ENCODE measurements at regions not wholly inside any gene's neighbourhood (a gene's known extent, or its start where the extent isn't known, plus 50 kb on each side); places are given as distances from the start of the nearest gene placed in this dataset.

DNA sequence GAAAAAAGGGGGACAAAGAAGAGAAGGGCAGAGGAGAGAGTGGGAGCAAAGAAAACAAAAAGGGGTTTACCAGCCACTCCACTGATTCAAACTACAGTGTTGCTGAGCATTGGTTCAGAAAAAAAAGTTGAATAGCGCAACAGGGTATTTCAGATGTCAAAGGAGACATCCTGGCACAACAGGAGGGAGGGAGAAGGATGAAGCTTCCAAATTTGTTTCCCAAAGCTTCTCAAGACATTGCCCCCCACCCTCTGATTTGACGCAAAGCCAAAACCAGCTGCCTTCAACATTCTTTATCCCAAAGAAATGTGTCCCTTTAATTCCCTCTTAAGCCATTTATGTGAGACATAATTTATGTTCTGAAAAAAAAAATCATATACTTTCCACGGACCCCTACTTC, 105.5 kb upstream of the TNC start:
- Histone ChIP-seq H3K4me1 (no peaks in the 10 kb centered on the region), H3K27me3 (no peaks in the 10 kb centered on the region), H3K36me3 (no peaks in the 10 kb centered on the region), H3K9me3 (no peaks in the 10 kb centered on the region), H3K4me3 (ENCODE audit: low read depth, low read length) (no peak overlapping the region)
- TF ChIP-seq, protein P1, sequence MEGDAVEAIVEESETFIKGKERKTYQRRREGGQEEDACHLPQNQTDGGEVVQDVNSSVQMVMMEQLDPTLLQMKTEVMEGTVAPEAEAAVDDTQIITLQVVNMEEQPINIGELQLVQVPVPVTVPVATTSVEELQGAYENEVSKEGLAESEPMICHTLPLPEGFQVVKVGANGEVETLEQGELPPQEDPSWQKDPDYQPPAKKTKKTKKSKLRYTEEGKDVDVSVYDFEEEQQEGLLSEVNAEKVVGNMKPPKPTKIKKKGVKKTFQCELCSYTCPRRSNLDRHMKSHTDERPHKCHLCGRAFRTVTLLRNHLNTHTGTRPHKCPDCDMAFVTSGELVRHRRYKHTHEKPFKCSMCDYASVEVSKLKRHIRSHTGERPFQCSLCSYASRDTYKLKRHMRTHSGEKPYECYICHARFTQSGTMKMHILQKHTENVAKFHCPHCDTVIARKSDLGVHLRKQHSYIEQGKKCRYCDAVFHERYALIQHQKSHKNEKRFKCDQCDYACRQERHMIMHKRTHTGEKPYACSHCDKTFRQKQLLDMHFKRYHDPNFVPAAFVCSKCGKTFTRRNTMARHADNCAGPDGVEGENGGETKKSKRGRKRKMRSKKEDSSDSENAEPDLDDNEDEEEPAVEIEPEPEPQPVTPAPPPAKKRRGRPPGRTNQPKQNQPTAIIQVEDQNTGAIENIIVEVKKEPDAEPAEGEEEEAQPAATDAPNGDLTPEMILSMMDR (IDR thresholded peaks at IDR 0.05; ENCODE audit: low read depth, low read length), result no peak
- no peak for DNase-seq

DNA sequence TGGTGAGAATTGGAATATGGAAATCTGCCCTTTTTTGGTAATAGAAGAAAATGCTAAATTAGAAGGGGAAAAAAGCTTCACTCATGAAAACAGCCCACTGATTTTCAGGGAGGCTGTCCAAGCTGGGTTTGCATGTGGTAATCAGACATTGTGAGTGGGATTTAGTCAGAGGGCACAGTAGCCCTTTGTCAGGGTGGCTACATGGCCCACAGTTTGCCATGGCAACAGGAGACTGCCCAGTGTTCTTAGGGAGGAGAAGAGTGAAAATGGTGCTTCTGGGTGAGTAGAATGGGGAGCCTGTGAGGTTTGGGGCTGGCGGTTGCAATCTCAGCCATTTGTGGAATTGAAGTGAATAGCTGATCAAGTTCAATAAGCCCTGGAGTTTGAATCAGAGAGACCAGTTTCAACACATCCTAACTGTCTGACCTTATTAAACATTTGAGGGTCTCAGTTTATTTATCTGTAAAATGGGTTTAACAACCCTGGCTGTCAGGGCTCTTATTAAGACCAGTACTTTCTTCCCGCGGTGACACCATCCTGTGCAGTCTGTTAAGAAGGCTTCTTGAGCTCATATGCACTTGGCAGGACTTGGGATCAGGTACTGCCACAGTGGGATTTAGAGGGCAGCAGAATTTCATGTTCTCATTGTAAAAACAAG, 107.6 kb upstream of the TNC start:
- TF ChIP-seq, protein P1 (IDR thresholded peaks at IDR 0.05; ENCODE audit: low read depth, low read length), result no peak
- H3K4me3 ChIP-seq (ENCODE audit: low read depth, low read length), result no peak overlapping the region
- no peaks in the 10 kb centered on the region for H3K9me3 ChIP-seq
- DNase-seq, result no peak
- H3K36me3 ChIP-seq, result no peaks in the 10 kb centered on the region
- no peaks in the 10 kb centered on the region for H3K27me3 ChIP-seq
- H3K4me1 ChIP-seq, result no peaks in the 10 kb centered on the region

DNA sequence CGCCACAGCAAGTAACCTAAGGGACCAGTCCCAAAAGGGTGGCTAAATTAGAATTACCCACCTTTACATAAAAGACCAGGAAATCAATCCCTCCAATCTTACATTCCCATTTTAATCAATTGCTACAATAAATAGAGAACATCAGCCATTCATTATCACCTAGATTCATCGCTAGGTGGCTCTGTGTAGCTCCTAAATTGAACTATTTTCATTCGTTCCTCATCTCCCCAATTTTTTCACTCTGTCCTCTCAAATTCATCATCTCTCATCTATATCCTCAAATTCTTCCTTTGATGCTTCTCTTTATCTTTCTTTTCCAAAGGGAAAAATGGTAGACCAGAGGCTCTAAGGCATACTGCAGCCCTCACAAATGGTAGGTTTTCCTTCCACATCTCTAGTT, 108.2 kb upstream of the TNC start:
- TF ChIP-seq, protein P1 (IDR thresholded peaks at IDR 0.05; ENCODE audit: low read depth, low read length), result no peak
- no peak for DNase-seq
- Histone ChIP-seq H3K36me3 (no peaks in the 10 kb centered on the region), H3K4me3 (ENCODE audit: low read depth, low read length) (no peak overlapping the region), H3K9me3 (no peaks in the 10 kb centered on the region), H3K4me1 (no peaks in the 10 kb centered on the region), H3K27me3 (no peaks in the 10 kb centered on the region)

DNA sequence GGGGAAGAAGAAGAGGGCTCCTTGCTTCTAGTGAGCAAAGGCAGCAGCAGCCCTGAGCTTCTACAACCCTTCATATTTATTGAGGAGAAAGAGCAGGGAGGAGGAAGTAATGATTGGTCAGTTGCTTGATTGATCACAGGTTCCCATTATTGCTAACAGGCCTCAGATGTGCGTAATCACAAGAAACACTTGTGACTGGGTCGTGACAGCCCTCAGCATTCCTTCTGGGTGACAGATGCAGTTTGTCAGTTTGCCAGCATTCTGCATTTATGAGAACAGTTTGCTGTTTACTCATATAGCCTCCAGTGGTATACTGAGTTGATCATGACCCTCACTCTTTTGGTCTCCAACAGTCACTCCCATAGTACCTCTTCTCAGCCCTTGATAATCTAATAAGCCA, 111.5 kb upstream of the TNC start:
- Histone ChIP-seq H3K4me3 (ENCODE audit: low read depth, low read length) (no peak overlapping the region), H3K9me3 (no peaks in the 10 kb centered on the region), H3K36me3 (no peaks in the 10 kb centered on the region), H3K4me1 (no peaks in the 10 kb centered on the region), H3K27me3 (no peaks in the 10 kb centered on the region)
- DNase-seq, result no peak
- TF ChIP-seq, protein P1 (IDR thresholded peaks at IDR 0.05; ENCODE audit: low read depth, low read length), result no peak

DNA sequence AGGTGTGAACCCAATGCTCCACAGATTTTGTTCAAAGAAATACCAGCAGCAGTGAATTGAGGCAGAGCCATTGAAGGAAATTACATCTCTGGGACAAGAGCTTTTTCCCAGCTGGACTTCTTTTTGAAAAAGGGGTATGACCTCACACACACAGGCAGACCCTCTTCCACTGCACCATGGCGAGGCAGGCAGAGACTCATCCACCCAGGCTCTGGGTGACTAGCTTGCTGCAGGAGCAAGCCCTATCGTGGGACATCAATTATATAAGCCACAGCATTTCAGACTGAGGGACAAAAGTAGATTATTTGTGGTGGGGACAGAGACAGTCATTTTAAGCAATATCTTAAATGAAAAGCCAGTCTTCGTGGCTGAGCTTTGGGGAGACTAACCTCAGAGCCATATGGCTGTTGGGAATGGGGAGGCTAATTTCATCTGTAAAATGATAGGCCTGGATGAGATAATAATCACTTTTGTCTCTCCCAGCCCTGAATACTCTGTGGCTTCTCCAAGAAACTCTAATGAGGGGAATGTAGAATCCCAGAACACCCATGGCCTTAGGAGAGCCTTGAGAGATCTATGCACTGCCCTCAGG, 113.1 kb upstream of the TNC start:
- H3K4me3 ChIP-seq (ENCODE audit: low read depth, low read length), result no peak overlapping the region
- H3K9me3 ChIP-seq, result no peaks in the 10 kb centered on the region
- no peak for DNase-seq
- no peaks in the 10 kb centered on the region for H3K36me3 ChIP-seq
- TF ChIP-seq, protein P1 (IDR thresholded peaks at IDR 0.05; ENCODE audit: low read depth, low read length), result no peak
- H3K27me3 ChIP-seq, result no peaks in the 10 kb centered on the region
- H3K4me1 ChIP-seq, result no peaks in the 10 kb centered on the region

DNA sequence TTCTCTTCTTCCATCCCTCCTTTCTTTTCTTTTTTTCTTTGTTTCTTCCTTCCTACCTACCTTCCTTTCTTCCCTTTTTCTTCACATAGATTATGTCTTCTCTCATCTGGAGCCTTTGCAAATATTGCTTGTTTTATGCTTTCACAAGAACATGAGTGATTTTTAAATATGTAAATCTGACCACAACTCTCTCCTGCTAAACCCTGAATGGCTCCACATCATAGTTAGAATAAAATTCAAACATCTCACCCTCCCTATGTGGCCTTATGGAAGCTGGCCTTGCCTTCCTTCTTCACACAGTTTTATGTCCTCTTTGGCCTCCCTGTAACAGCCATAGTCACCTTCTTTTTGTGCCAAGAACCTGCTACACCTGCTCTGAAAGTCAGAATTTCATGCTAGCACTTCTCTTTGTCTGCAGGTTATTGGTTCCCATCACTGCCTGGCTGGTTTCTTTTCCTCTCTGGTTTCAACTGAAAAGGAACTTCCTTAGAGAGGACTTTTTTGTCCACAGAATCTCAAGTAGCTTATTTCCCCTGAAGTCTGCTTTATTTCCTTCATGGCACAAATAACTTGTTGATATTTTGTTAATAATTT, 114.3 kb upstream of the TNC start:
- no peaks in the 10 kb centered on the region for H3K4me1 ChIP-seq
- H3K9me3 ChIP-seq, result no peaks in the 10 kb centered on the region
- no peaks in the 10 kb centered on the region for H3K27me3 ChIP-seq
- TF ChIP-seq, protein P1 (IDR thresholded peaks at IDR 0.05; ENCODE audit: low read depth, low read length), result no peak
- no peak for DNase-seq
- no peaks in the 10 kb centered on the region for H3K36me3 ChIP-seq
- H3K4me3 ChIP-seq (ENCODE audit: low read depth, low read length), result no peak overlapping the region
